K562 (cell line): ENCODE measurements at regions not wholly inside any gene's neighbourhood (a gene's known extent, or its start where the extent isn't known, plus 50 kb on each side); places are given as distances from the start of the nearest gene placed in this dataset.

Experiments used
- ATAC-seq: fragments of 200-7000 bp; cut with Tn5 transposase; 3 replicates; pipeline ENCODE4 v1.9.1; 2020; ENCODE audit warnings: moderate library complexity
- BruUV-seq: library from RNA; stranded (reverse); fragments of 400-500 nt; replicated peaks from 2 replicates; lab custom pipeline; 2021; lab: Mats Ljungman, UMichigan
- CTCF ChIA-PET: fragments of 300-600 bp; formaldehyde crosslinking; extraction: SDS; loops from one replicate; lab custom pipeline; 2021; ENCODE audit warnings: low intra/inter-chr PET ratio; lab: Yijun Ruan, JAX
- POLR2A ChIA-PET: fragments of 300-600, 350-650 bp; sonication (Branson Sonifier 250); formaldehyde crosslinking; extraction: SDS; loops from one replicate; lab custom pipeline; 2021; ENCODE audit warnings: antibody characterized with exemption, inconsistent platforms; lab: Yijun Ruan, JAX
- DNase-seq, 4 experiments: peaks; one replicate each; pipeline versions ENCODE4 v3.0.0 to v3.0.0-alpha.2; 2011 to 2018; ENCODE audit warnings: low spot score in 3 of 4, mixed read lengths in 3 of 4; ENCODE audit errors: extremely low read depth in 1 of 4
- FAIRE-seq: peaks from 2 replicates; lab custom pipeline; 2011; peaks lifted over from hg19 to GRCh38; lab: Jason Lieb, UNC
- H2AFZ ChIP-seq: 2 replicates; pipeline ENCODE4 v1.6.0; 2011; ENCODE audit warnings: low read depth, low read length, control low read depth, inconsistent platforms
- H3K27ac ChIP-seq: fragments of 200-600 bp; 3 replicates; pipeline ENCODE4 v1.8.0; 2011; ENCODE audit warnings: low read depth, mild to moderate bottlenecking, control low read depth, inconsistent platforms, low read length, moderate library complexity, mixed read lengths; ENCODE audit errors: extremely low read depth
- H3K27me3 ChIP-seq, 2 experiments: fragments of 300-600 bp in 1 of 2; 2 replicates in 1 of 2; 3 replicates in 1 of 2; pipeline versions ENCODE4 v1.6.0 to v1.8.0; 2011; ENCODE audit warnings: inconsistent platforms in 2 of 2, low read length in 2 of 2, mild to moderate bottlenecking in 1 of 2, mixed read lengths in 1 of 2, moderate library complexity in 1 of 2; ENCODE audit not compliant: control insufficient read depth in 2 of 2, insufficient read depth in 2 of 2
- H3K36me3 ChIP-seq: fragments of 300-600 bp; 3 replicates; pipeline ENCODE4 v1.8.0; 2011; ENCODE audit warnings: mild to moderate bottlenecking, low read length, inconsistent platforms; ENCODE audit not compliant: control insufficient read depth, insufficient read depth
- H3K4me1 ChIP-seq, 2 experiments: fragments of 200-600 bp in 1 of 2; replicated peaks in 1 of 2; 2 replicates in 1 of 2; 3 replicates in 1 of 2; pipeline versions ENCODE4 v1.5.1 to v1.8.0; 2011; ENCODE audit warnings: inconsistent platforms in 2 of 2, low read length in 2 of 2, mild to moderate bottlenecking in 1 of 2, mixed read lengths in 1 of 2, moderate library complexity in 1 of 2; ENCODE audit not compliant: control insufficient read depth in 2 of 2, insufficient read depth in 2 of 2
- H3K4me2 ChIP-seq: 2 replicates; pipeline ENCODE4 v1.6.1; 2011; ENCODE audit warnings: low read length, control low read depth, inconsistent platforms, mixed read lengths; ENCODE audit not compliant: insufficient read depth
- H3K4me3 ChIP-seq: fragments of 200-600 bp; sonication (generic), shearing (Covaris generic); 2 replicates; pipeline ENCODE4 v1.5.1; 2016; ENCODE audit warnings: control low read depth, inconsistent platforms
- H3K79me2 ChIP-seq: fragments of 200-600 bp; 3 replicates; pipeline ENCODE4 v1.8.0; 2011; ENCODE audit warnings: low read length, inconsistent platforms; ENCODE audit not compliant: control insufficient read depth, insufficient read depth
- H3K9ac ChIP-seq, 2 experiments: 2 replicates each; pipeline versions ENCODE4 v1.6.0 to v1.6.1; 2011; ENCODE audit warnings: low read depth in 2 of 2, low read length in 2 of 2, control low read depth in 1 of 2, inconsistent platforms in 1 of 2, mild to moderate bottlenecking in 1 of 2, mixed read lengths in 1 of 2; ENCODE audit not compliant: insufficient read depth in 1 of 2
- H3K9me1 ChIP-seq: one replicate; pipeline ENCODE4 v1.6.0; 2011; ENCODE audit warnings: inconsistent platforms, mild to moderate bottlenecking, low read length, moderate library complexity; ENCODE audit not compliant: control insufficient read depth, insufficient read depth
- H3K9me3 ChIP-seq: replicated peaks from 2 replicates; pipeline ENCODE4 v1.5.1; 2011; ENCODE audit warnings: low read depth, low read length, inconsistent platforms; ENCODE audit not compliant: control insufficient read depth, insufficient read depth
- H4K20me1 ChIP-seq: replicated peaks from 2 replicates; pipeline ENCODE4 v1.6.1; 2011; ENCODE audit warnings: low read length, inconsistent platforms, mixed read lengths; ENCODE audit not compliant: control insufficient read depth, insufficient read depth
- CBFA2T3 ChIP-seq: fragments of 450-650 bp; IDR thresholded peaks from 2 replicates; pipeline ENCODE4 v1.6.1; 2017
- CREB1 ChIP-seq, 2 experiments: sonication (generic) in 1 of 2; formaldehyde crosslinking in 1 of 2; IDR thresholded peaks; 2 replicates each; pipeline versions ENCODE4 v1.6.1 to v1.8.0; 2012 to 2022; ENCODE audit warnings: inconsistent platforms in 1 of 2, mild to moderate bottlenecking in 1 of 2, missing genetic modification reagents in 1 of 2, moderate library complexity in 1 of 2
- ELK3 ChIP-seq: fragments of 450-650 bp; formaldehyde crosslinking; IDR thresholded peaks from 2 replicates; pipeline ENCODE4 v1.4.0; 2020; ENCODE audit warnings: mild to moderate bottlenecking
- MECOM ChIP-seq: fragments of 250-450 bp; sonication (Bioruptor Pico); IDR thresholded peaks from 2 replicates; pipeline ENCODE4 v1.8.0; 2022; ENCODE audit warnings: inconsistent platforms
- SNIP1 ChIP-seq: fragments of 450-650 bp; IDR thresholded peaks from 2 replicates; pipeline ENCODE4 v1.7.1; 2017; ENCODE audit warnings: low read depth, mild to moderate bottlenecking
- SREBF1 ChIP-seq: fragments of 150-350 bp; IDR thresholded peaks from 2 replicates; pipeline ENCODE4 v1.6.1; 2014; ENCODE audit warnings: antibody characterized with exemption, low read depth, low read length, borderline replicate concordance
- ZNF551 ChIP-seq: fragments of 250-450 bp; sonication (Bioruptor Pico); IDR thresholded peaks from 2 replicates; pipeline ENCODE4 v1.5.0; 2021; ENCODE audit warnings: mild to moderate bottlenecking, moderate library complexity
- WGBS: fragments of 100-300 bp; shearing (Covaris generic); methylation state at CpG from one replicate; pipeline ENCODE4 v1.1.6; 2016; ENCODE audit warnings: low coverage, mixed read lengths; ENCODE audit not compliant: insufficient coverage; ENCODE audit errors: missing lambda C conversion rate; 5-methylcytosine and 5-hydroxymethylcytosine counted together
- in situ Hi-C: fragments of 300-500 bp; cut with MboI; formaldehyde crosslinking; loops from 4 replicates; pipeline ENCODE4 v1.15.0; 2018; ENCODE audit warnings: inconsistent platforms, mixed read lengths
- intact Hi-C: fragments of 100-400 bp; cut with micrococcal nuclease; formaldehyde crosslinking; loops from 2 replicates; pipeline ENCODE4 v1.14.2; 2022

GRCh38 chr1:29508458-29509107 is 272.3 kb downstream of the PTPRU start:
- Histone ChIP-seq H3K4me1 (no peaks in the 10 kb centered on the region), H3K4me3 (no peak overlapping the region), H4K20me1 (no peaks in the 10 kb centered on the region), H2AFZ (no peak overlapping the region), H3K9me3 (no peaks in the 10 kb centered on the region), H3K9me1 (no peaks in the 10 kb centered on the region), H3K36me3 (no peaks in the 10 kb centered on the region), H3K4me2 (no peak overlapping the region), H3K9ac (no peak overlapping the region), H3K27me3 (peaks cover 4 to 13% of the 10 kb centered on the region in 2 experiments; a peak in 1 of 5 replicates), H3K27ac (no peak overlapping the region), H3K79me2 (no peaks in the 10 kb centered on the region)
- intact Hi-C loops (no loop called here), in situ Hi-C loops (no loop called here)
- ATAC-seq, result no peak
- FAIRE-seq, result no peak
- TF ChIP-seq MECOM (CRISPR knock-in tag) (no peak), CBFA2T3 (no peak), CREB1 (IDR thresholded peaks at IDR 0.05) (no peak), CREB1 (CRISPR knock-in tag; IDR thresholded peaks at IDR 0.05) (no peak)
- ChIA-PET POLR2A (no interaction called here), CTCF (no interaction called here)
- BruUV-seq, result no TSS peak
- 0% methylated on average over 3 of the region's 3 CpGs for WGBS
- no peak for DNase-seq

GRCh38 chr1:29506678-29507225 is 270.4 kb downstream of the PTPRU start:
- Histone ChIP-seq H3K9me1 (no peaks in the 10 kb centered on the region), H3K36me3 (no peaks in the 10 kb centered on the region), H3K4me1 (no peaks in the 10 kb centered on the region), H3K79me2 (no peaks in the 10 kb centered on the region), H3K9ac (no peak overlapping the region), H3K9me3 (no peaks in the 10 kb centered on the region), H3K27ac (no peak overlapping the region), H2AFZ (no peak overlapping the region), H3K4me3 (no peak overlapping the region), H3K4me2 (no peak overlapping the region), H3K27me3 (peaks cover 4 to 13% of the 10 kb centered on the region in 2 experiments; a peak in 1 of 5 replicates), H4K20me1 (no peaks in the 10 kb centered on the region; the same call in 1 of the 2 replicates)
- ATAC-seq, result no peak
- CTCF ChIA-PET, result no interaction called here
- FAIRE-seq, result no peak
- WGBS, result 1% methylated on average over 12 of the region's 12 CpGs
- in situ Hi-C loops, result no loop called here
- TF ChIP-seq ZNF551 (CRISPR knock-in tag), result no peak
- TF ChIP-seq SNIP1, result no peak
- TF ChIP-seq SREBF1, result no peak
- TF ChIP-seq ELK3 (CRISPR knock-in tag), result no peak
- intact Hi-C loops, result no loop called here
- DNase-seq, result no peak
- POLR2A ChIA-PET, result no interaction called here
- BruUV-seq, result no TSS peak
